GM19372 (cell line): ENCODE measurements at regions not wholly inside any gene's neighbourhood (a gene's known extent, or its start where the extent isn't known, plus 50 kb on each side); places are given as distances from the start of the nearest gene placed in this dataset.

Source experiments
- ATAC-seq: cut with Tn5 transposase; IDR thresholded peaks from one replicate; pipeline ENCODE4 v1.9.1; 2021; ENCODE audit warnings: mild to moderate bottlenecking, low read depth, moderate library complexity; ENCODE audit not compliant: unreplicated experiment

DNA sequence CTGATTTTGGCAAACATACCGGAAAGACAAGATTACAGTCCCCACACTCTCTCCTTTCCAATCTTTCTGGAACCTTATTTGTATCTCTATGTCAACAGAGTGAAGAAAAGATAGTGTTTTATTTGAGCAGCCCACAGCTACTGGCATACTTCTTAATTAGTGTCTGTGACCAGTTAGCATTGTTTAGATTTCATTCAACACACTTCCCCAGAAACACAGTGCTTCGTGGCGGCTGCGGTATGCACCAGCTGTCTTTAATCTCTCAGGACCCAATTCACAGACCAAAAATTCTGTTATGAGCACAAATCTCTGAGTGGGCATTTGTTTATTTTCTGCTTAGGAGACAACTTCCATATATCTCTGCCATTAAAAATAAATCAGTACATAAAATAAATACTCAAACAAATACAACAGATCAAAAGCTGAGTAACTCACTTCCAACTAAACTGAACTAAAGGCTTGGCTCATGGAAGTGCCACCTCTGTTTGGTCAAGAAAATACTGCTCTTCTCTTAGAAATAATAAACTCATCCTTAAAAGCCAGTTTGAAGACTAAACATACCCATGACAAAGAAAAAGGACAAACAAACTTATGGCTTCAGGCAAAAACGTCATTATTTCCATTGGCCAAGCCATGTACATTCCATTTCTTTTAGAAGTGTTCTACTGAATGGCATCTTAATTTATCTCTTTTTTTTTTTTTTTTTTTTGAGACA lies 392.4 kb downstream of the TXNL1 start:
- no peak for ATAC-seq

DNA sequence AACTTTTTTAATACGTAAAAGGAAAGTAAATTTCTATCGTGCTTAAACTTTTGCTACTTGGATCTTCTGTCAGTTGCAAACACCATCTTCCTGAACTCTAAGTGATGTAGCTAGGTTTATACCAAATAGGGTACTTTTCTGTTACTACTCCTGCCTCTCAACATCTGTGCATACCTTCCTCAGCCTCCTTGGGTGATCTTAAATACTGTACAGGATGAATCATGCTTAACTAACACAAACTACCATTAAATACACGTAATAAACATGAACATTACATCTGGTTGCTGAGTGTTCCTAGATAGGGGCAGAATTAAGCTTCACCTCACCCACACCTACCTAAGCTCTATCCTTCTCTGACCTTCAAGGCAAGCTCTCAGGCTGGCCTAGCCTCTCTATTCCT lies 398.0 kb downstream of the TXNL1 start:
- no peak for ATAC-seq

DNA sequence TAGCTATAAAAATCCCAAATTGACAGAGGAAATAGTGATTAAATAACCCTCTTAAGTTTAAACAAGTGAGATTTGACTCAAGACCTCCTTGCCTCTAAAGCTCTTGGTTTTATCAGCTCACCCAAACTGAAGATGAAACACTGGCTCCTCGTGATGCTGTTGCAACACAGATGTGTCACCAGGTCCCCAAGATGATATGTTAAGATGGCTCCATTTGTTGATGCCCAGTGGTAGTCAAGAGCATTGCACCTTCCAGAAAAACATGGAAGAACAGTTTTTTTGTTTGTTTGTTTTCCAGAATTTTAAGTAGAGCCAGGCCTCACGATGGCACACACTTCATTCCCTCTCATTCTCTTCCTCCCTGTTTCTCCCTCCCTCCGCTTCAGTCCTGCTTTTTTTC lies 399.8 kb downstream of the TXNL1 start:
- ATAC-seq = no peak

DNA sequence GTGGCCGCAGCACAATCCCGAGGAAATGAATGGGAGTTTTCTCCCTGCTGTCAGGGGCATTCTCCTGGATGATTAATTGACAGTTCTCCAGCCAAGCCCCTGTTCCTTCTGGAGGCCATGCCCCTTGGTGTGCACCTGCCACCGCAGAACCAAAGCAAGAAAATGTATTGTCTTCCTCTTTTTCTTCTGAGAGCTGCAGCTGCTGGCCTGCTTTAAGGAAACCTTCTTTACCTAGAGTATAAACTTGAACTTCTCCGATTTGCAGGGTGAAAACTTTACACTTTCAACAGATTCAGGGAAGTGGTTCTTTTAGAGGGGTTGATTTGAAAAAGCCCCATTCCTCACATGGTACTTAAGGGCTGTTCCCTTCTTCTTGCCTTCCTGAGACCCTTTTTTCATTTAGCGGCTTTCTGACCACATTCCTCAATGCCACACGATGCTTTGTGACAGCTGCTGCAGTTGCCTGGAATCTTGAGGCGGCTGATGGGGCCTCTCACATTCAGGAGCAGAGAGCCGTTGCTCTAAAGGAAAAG lies 402.8 kb downstream of the TXNL1 start:
- peak; percentile 73 for ATAC-seq

DNA sequence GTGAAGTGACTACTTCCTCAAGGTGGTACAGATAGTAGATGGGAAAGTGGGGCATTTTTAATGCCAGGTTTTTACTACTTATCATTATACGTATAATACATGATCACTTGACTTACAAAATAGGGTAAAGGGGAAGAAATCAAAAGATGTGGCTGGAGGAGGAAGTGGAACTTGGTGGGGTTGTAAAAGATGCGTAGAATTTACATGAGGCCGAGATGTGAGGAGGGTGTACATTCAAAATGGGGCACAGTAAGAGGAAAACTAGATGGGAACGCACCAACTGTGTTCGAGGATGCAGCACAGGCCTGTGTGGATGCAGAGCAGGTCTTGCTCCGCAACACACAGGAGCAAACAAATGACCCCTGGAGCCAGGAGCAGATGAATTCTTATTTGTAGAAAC lies 403.3 kb downstream of the TXNL1 start:
- ATAC-seq = peak; percentile 21

DNA sequence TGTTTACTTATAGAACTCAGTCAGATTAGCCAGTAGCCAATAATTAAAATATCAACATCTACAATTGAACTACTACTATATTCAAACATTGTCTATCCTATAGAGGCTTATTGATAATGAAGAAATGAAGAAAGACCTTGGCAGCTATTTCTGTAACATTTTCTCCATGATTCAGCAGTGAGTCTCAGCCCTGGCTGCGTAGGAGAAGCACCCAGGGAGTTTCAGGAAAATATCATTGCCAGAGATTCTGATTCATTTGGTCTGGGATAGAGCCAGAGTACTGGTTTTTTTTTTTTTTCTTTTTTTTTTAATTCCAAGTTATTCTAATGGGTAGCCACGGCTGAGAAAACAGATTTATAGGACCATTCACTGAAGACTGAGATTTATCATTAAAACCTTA lies 404.8 kb downstream of the TXNL1 start:
- no peak for ATAC-seq

DNA sequence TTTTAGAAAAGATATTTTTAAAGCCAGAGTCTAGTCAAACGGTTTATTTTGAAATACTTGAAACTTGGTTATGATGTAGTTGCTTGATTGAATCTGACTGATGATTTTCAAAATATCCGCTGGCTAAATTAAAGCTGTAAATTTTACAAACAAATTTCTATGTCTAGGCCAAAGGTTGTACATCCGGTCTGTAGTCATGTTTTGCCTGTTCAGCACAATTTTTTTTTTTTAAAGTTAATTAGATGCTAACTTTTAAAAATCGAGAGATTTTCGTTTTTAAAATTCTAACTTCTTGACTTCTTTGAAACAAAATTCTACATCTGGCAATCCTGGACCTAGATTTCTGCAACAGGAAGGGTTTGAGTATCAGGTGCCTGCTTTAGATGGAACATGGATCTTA lies 412.4 kb downstream of the TXNL1 start:
- ATAC-seq = no peak

DNA sequence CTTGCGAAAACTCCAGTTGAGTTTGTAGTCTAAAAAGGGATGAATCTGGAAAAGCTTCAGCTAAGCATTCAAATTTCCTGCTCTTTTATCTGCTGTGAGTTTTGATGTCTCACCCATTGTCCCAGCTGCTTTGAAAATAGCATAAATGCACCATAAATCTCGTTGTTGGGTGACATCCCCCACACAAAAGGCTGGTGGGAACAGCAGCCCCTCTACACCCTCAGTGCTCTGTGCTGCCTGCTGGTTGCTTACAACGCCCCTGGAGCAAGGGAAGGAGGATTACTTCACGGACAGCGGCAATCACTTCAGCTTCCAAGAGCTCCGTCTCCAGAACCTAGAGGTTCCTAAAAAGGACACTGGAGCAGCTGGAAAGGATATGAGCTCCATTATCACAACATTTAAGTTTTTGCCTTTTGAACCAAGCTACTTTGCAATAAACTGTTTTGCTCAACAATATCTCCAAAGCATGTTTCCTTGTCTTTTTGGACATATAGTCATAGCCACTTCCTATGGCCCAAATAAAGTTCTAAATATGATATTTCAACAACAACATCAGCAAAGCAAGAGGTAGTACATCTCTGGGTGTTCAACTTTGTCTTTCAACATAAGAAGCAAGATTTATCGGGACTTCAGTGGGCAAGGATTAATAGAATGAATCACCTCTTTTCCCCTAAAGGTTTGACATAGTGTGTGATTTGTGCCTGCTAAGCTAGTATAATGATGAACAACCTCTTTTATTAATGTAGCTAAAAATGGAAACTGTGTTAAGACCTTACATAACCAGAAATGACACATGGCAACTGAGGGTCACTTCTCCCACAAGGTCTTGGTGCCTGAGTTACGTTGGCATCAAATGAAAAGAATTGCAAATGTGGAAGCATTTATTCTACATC lies 413.5 kb downstream of the TXNL1 start:
- ATAC-seq = no peak

DNA sequence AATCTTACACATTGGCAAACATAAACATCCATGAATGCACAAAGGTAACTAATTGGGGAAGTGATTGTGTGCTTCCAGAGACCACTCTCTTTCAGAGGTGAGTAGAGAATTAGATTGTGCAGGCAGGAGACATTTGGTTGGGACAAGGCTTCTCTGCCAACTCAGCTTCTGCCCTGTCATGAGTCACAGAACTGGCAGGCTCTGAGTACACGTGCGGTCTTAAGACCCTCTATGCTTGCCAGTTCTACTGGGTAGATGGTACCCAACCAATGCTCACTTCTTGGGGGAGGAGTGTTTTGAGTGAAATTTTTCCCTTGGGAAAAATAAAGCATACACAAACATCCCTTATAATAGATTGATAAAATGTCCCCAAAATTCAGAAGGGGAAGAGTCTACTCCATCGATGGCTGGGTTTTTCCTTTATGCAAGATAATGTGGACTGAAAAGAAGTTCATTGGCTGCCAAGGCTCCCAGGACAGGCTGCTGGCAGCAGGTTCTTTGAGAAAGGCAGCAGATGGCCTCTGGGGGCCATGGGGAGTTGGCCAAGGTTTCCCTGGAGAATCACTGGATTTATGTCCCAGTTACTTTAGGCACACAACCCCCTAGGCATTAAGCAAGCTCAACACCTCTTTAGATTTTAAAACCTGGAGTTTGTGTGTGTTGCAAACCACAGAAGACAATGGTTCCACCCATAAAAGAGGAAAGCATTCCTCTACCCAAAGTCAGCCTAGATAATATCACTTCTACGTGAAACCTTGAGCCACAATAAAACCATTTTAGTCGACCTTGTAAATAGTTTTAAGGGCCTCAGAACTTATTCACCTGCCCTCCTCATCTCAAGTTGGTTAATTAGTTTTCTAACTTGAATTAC lies 417.0 kb downstream of the TXNL1 start:
- ATAC-seq = no peak

DNA sequence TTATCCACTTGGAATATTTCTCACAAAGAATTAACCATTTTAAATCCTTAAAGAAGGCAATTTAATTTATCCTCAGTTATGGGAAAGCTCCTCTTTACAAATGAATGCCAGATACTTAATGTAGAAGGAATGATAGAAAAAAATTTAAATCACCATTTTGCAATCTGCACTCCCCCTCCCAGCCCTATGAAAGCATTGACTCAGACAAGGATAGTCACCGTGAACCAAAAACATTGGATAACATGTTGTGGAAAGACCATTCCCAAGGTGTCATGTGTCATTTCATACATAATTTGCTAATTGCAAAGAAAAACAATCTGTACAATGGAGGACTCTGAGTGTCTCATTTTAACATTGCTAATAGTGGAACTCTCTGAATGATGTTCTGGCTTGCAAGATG lies 421.0 kb downstream of the TXNL1 start:
- ATAC-seq = no peak

DNA sequence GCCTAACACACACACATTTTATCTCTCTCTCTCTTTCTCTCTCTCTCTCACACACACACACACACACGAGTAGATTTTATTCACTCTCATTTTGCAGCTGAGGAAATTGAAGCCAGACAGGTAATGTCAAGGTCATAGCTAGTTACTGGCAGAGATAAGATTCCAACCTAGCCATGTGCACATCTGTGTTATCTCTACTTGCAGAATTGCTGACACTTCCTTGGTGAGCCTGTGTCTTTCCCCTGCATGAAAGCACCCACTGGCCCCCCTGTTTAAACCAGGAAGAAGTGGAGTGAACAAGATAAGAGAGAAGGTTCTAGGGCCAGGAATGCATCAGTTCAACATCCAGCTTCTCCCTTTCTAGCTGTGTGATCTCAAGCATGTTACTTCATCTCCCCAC lies 423.7 kb downstream of the TXNL1 start:
- ATAC-seq = no peak

DNA sequence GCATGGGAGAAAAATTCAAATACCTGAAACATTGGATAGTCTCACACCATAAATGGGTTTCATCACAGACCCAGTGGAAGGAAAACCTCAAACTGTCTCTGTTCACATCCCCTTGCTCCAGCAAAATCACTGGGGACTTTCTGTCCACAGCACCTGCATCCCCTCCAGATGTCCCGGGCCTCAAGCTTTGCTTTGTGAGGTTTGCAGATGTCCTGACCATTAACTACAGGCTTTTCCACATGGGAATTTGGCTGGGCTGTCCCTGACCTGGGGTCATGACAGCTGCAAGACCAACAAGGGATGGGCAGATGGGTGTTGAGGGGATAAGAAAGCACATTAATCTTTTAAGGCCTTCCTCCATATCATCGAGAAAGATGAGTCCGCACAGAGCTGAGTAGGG lies 427.9 kb downstream of the TXNL1 start:
- no peak for ATAC-seq

DNA sequence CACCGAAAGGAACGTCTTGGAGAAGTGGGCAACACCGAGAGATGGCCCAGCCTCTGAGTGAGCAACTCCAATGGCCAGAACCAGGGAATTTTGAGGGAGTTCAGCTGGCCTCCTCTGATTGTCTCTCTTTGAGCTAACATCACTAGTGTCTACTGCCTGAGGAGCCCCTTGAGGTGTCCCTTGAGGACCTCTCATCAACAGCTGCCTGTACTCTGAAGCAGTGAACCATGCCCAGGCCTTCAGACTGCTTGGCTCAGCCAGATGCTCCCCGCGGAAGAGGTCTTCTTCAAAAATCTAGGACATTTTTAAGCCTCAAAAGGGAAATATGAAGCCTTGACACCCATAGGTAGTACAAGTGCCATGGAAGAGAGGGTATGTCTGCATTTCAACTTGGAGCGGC lies 430.4 kb downstream of the TXNL1 start:
- ATAC-seq = no peak

DNA sequence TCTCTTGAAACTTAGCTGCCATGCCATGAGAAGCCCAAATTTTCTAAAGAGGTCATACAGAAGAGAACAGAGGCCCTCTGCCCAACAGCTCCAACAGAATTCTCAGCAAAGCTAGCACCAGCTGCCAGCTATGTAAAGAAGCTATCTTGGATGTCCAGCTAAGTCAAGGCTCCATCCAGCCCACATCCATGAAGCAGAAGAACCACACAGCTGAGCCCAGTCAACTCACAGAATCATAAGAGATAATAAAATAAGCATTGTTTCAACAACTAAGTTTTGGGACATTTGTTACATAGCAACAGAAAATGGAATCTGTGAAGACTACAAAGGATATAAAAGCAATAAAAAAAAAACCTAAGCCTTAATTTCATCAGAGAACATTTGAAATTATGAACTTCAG lies 434.3 kb downstream of the TXNL1 start:
- no peak for ATAC-seq

DNA sequence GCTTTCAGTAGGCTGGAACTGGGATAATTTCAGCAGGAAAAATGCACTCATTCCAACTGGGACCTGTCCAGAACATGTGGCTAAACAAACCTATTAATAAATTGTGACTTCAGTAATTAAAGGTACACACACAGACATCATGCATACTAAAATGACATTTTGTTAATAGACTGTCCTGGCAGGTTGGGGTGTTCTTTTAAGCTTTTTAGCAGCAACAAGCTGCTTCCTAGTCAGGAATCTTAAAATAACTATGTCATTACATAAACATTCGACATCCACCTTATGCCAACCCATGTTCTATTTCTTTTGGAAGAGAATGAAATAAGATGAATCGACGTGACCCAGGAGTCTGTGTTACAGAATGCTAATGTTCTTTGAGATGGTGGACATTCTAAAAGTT lies 435.7 kb downstream of the TXNL1 start:
- ATAC-seq = no peak

DNA sequence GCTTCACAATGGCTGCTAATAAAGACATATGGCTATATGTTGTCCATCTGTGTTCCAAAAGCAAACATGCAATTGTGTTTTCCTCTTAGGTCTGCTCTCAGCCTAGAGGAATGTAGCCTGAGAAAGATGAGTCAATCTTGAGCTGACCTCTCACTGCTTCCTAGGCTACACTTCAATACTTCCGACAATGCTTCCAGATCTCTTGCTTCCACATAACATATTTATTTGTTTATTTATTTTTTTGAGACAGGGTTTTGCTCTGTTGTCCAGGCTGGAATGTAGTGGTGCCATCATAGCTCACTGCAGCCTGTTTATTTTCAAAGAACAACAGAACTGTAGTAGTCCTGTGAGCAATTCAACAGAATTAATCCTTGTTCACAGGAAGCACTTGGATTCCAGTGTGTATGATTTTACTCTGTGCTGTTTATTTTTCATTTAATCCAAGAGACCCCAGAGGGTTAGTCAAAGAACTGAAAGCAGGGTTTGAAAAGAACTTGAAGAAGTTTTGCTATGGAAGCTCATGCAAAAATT lies 437.9 kb downstream of the TXNL1 start:
- ATAC-seq = no peak

DNA sequence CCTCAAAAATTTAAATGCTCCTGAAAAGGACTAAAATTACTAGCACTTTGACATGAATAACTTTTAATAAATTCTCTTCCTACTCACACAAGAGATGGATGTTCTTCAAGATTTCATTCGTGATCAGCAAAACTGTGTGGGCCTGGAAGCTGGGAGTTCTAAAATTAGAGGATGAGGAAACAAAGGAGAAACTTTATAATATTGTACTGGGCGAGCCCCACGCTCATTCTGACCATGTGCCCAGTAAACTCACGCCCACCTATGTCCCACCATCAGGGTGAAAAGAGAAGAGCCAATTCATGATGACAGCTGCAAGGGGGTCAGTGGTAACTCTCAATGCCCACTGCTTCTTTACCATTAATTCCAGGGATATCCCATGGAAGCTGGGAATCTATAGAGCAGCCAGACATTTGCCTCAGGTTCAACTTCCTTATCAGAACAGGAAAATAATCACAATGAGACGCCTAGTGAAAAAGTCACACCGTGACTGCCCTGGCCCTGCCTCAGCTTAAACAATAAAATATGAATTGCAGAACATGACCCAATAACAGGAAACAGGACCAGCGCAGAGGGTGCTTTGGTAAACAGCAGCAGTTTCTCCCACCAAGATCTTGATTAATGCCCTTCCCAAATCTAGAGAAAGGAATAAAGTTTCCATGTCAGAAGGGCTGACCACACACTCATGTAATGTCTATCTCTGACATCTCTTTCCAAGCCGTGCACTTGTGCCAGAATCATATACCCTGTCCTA lies 438.6 kb downstream of the TXNL1 start:
- no peak for ATAC-seq

DNA sequence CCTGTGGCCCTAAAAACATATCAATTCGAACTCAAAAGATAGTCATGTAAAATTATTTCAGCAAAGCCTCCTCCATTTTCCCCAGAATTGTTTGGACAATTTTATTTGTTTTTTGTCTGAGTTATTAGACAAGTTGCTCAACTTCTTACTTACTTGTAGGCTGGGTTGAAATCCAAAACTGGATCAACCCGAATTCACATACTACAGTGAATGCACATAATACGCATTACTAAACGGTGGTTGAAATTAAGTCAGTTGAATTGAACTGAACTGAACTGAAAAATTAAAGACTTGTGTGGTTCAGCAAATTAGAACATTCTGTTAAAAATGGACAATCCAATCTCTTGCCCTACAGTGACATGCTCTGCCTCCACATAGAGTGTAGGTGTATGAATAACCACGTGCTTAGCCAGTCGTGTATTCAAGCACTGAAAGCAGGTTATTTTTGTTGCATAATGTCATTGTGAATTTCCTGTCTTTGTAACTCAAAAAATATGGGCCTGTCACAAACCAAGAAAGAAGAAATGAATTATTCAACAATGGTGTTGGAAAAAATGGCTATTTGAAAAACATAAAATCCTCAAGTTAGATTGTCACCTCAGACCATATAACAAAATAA lies 441.0 kb downstream of the TXNL1 start:
- no peak for ATAC-seq

DNA sequence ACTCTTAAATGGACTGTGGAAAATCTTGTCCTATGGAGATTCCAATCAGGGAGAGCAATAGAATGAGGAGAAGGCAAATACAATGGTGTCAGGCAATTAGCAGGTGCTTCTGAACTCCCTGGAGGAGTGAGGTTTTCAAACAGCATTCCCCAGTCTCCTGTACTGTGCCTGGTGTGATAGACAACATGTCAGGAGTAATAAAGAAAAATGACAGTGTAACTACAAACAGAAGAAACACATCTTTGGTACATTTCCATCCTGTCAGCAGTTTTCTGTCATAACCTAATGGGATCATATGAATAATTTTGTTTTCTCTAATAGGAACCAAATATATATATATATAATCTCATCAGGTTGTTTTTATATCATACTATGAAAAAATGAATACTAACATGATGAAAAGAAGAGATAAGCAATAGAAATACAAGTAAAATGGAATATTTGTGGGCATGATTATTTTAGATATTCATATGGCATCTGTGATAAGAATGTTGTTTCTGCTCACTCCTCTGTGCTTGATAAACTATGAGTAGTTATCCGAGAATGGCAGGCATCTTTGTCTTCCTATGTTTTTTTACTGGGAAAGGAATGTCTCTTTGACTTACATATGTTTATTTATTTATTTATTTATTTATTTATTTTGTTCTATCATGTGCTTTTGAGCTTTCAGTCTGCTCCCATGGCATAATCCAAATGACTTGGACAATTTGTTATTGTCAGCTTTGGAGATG lies 441.7 kb downstream of the TXNL1 start:
- no peak for ATAC-seq
